K562 (cell line): ENCODE measurements at regions not wholly inside any gene's neighbourhood (a gene's known extent, or its start where the extent isn't known, plus 50 kb on each side); places are given as distances from the start of the nearest gene placed in this dataset.
A peak's percentile ranks its signal among the peaks of the same experiment; 100 is the strongest.

Experiments
- ATAC-seq: fragments of 200-7000 bp; cut with Tn5 transposase; 3 replicates; pipeline ENCODE4 v1.9.1; 2020; ENCODE audit warnings: moderate library complexity
- BruUV-seq: library from RNA; stranded (reverse); fragments of 400-500 nt; replicated peaks from 2 replicates; lab custom pipeline; 2021; lab: Mats Ljungman, UMichigan
- CTCF ChIA-PET: fragments of 300-600 bp; formaldehyde crosslinking; extraction: SDS; loops from one replicate; lab custom pipeline; 2021; ENCODE audit warnings: low intra/inter-chr PET ratio; lab: Yijun Ruan, JAX
- POLR2A ChIA-PET: fragments of 300-600, 350-650 bp; sonication (Branson Sonifier 250); formaldehyde crosslinking; extraction: SDS; loops from one replicate; lab custom pipeline; 2021; ENCODE audit warnings: antibody characterized with exemption, inconsistent platforms; lab: Yijun Ruan, JAX
- DNase-seq, 4 experiments: peaks; one replicate each; pipeline versions ENCODE4 v3.0.0 to v3.0.0-alpha.2; 2011 to 2018; ENCODE audit warnings: low spot score in 3 of 4, mixed read lengths in 3 of 4; ENCODE audit errors: extremely low read depth in 1 of 4
- FAIRE-seq: peaks from 2 replicates; lab custom pipeline; 2011; peaks lifted over from hg19 to GRCh38; lab: Jason Lieb, UNC
- H2AFZ ChIP-seq: 2 replicates; pipeline ENCODE4 v1.6.0; 2011; ENCODE audit warnings: low read depth, low read length, control low read depth, inconsistent platforms
- H3K27ac ChIP-seq: fragments of 200-600 bp; 3 replicates; pipeline ENCODE4 v1.8.0; 2011; ENCODE audit warnings: low read depth, mild to moderate bottlenecking, control low read depth, inconsistent platforms, low read length, moderate library complexity, mixed read lengths; ENCODE audit errors: extremely low read depth
- H3K27me3 ChIP-seq, 2 experiments: fragments of 300-600 bp in 1 of 2; 2 replicates in 1 of 2; 3 replicates in 1 of 2; pipeline versions ENCODE4 v1.6.0 to v1.8.0; 2011; ENCODE audit warnings: inconsistent platforms in 2 of 2, low read length in 2 of 2, mild to moderate bottlenecking in 1 of 2, mixed read lengths in 1 of 2, moderate library complexity in 1 of 2; ENCODE audit not compliant: control insufficient read depth in 2 of 2, insufficient read depth in 2 of 2
- H3K36me3 ChIP-seq: fragments of 300-600 bp; 3 replicates; pipeline ENCODE4 v1.8.0; 2011; ENCODE audit warnings: mild to moderate bottlenecking, low read length, inconsistent platforms; ENCODE audit not compliant: control insufficient read depth, insufficient read depth
- H3K4me1 ChIP-seq, 2 experiments: fragments of 200-600 bp in 1 of 2; replicated peaks in 1 of 2; 2 replicates in 1 of 2; 3 replicates in 1 of 2; pipeline versions ENCODE4 v1.5.1 to v1.8.0; 2011; ENCODE audit warnings: inconsistent platforms in 2 of 2, low read length in 2 of 2, mild to moderate bottlenecking in 1 of 2, mixed read lengths in 1 of 2, moderate library complexity in 1 of 2; ENCODE audit not compliant: control insufficient read depth in 2 of 2, insufficient read depth in 2 of 2
- H3K4me2 ChIP-seq: 2 replicates; pipeline ENCODE4 v1.6.1; 2011; ENCODE audit warnings: low read length, control low read depth, inconsistent platforms, mixed read lengths; ENCODE audit not compliant: insufficient read depth
- H3K4me3 ChIP-seq: fragments of 200-600 bp; sonication (generic), shearing (Covaris generic); 2 replicates; pipeline ENCODE4 v1.5.1; 2016; ENCODE audit warnings: control low read depth, inconsistent platforms
- H3K79me2 ChIP-seq: fragments of 200-600 bp; 3 replicates; pipeline ENCODE4 v1.8.0; 2011; ENCODE audit warnings: low read length, inconsistent platforms; ENCODE audit not compliant: control insufficient read depth, insufficient read depth
- H3K9ac ChIP-seq, 2 experiments: 2 replicates each; pipeline versions ENCODE4 v1.6.0 to v1.6.1; 2011; ENCODE audit warnings: low read depth in 2 of 2, low read length in 2 of 2, control low read depth in 1 of 2, inconsistent platforms in 1 of 2, mild to moderate bottlenecking in 1 of 2, mixed read lengths in 1 of 2; ENCODE audit not compliant: insufficient read depth in 1 of 2
- H3K9me1 ChIP-seq: one replicate; pipeline ENCODE4 v1.6.0; 2011; ENCODE audit warnings: inconsistent platforms, mild to moderate bottlenecking, low read length, moderate library complexity; ENCODE audit not compliant: control insufficient read depth, insufficient read depth
- H3K9me3 ChIP-seq: replicated peaks from 2 replicates; pipeline ENCODE4 v1.5.1; 2011; ENCODE audit warnings: low read depth, low read length, inconsistent platforms; ENCODE audit not compliant: control insufficient read depth, insufficient read depth
- H4K20me1 ChIP-seq: replicated peaks from 2 replicates; pipeline ENCODE4 v1.6.1; 2011; ENCODE audit warnings: low read length, inconsistent platforms, mixed read lengths; ENCODE audit not compliant: control insufficient read depth, insufficient read depth
- ARID1B ChIP-seq: fragments of 450-650 bp; IDR thresholded peaks from 2 replicates; pipeline ENCODE4 v1.6.1; 2016; ENCODE audit warnings: antibody characterized with exemption, mild to moderate bottlenecking, inconsistent platforms
- BHLHE40 ChIP-seq: IDR thresholded peaks from 2 replicates; pipeline ENCODE4 v1.6.1; 2011; ENCODE audit warnings: low read length, improper control_type of control experiment
- C11orf30 ChIP-seq: fragments of 450-650 bp; IDR thresholded peaks from 2 replicates; pipeline ENCODE4 v1.6.1; 2016; ENCODE audit warnings: low read depth, mild to moderate bottlenecking
- CTBP1 ChIP-seq: fragments of 450-650 bp; IDR thresholded peaks from 2 replicates; pipeline ENCODE4 v1.6.1; 2016; ENCODE audit warnings: borderline replicate concordance
- DACH1 ChIP-seq: fragments of 450-650 bp; IDR thresholded peaks from 2 replicates; pipeline ENCODE4 v1.6.1; 2018; ENCODE audit not compliant: partially characterized antibody
- EZH2 ChIP-seq: IDR thresholded peaks from 2 replicates; pipeline ENCODE4 v1.6.1; 2012; ENCODE audit warnings: low read depth, mild to moderate bottlenecking, inconsistent platforms, low read length, borderline replicate concordance
- FOXK1 ChIP-seq: sonication (generic); formaldehyde crosslinking; IDR thresholded peaks from 2 replicates; pipeline ENCODE4 v1.8.0; 2022; ENCODE audit warnings: missing genetic modification reagents, mild to moderate bottlenecking, borderline replicate concordance
- IRF9 ChIP-seq: fragments of 450-650 bp; IDR thresholded peaks from 2 replicates; pipeline ENCODE4 v1.6.1; 2016; ENCODE audit warnings: missing biosample characterization, missing genetic modification characterization
- MLX ChIP-seq, 2 experiments: fragments of 450-650 bp in 1 of 2; sonication (generic) in 1 of 2; formaldehyde crosslinking; conservative IDR thresholded peaks; 2 replicates each; pipeline versions ENCODE4 v1.4.0 to v1.8.1; 2020 to 2022; ENCODE audit warnings: mild to moderate bottlenecking in 1 of 2, missing genetic modification reagents in 1 of 2
- NFYB ChIP-seq: IDR thresholded peaks from 2 replicates; pipeline ENCODE4 v1.6.1; 2011; ENCODE audit warnings: mild to moderate bottlenecking, moderate library complexity; ENCODE audit not compliant: insufficient read length; ENCODE audit errors: extremely low read depth
- SMARCB1 ChIP-seq: IDR thresholded peaks from 2 replicates; pipeline ENCODE4 v1.6.1; 2011; ENCODE audit warnings: improper control_type of control experiment, low read depth; ENCODE audit not compliant: insufficient read length
- STAT5A ChIP-seq: IDR thresholded peaks from 2 replicates; pipeline ENCODE4 v1.6.1; 2012; ENCODE audit warnings: low read length, inconsistent platforms, borderline replicate concordance
- THRB ChIP-seq: fragments of 450-650 bp; formaldehyde crosslinking; conservative IDR thresholded peaks from 2 replicates; pipeline ENCODE4 v1.4.0; 2022; ENCODE audit warnings: mild to moderate bottlenecking, missing genetic modification characterization
- WHSC1 ChIP-seq: IDR thresholded peaks from one replicate; pipeline ENCODE4 v1.6.1; 2012; ENCODE audit warnings: low read length, control low read depth, inconsistent platforms
- XRCC4 ChIP-seq: IDR thresholded peaks from one replicate; pipeline ENCODE4 v1.6.1; 2011; ENCODE audit not compliant: insufficient read depth, insufficient read length; ENCODE audit errors: extremely low read depth
- ZBTB49 ChIP-seq: sonication (generic); formaldehyde crosslinking; IDR thresholded peaks from 2 replicates; pipeline ENCODE4 v1.8.0; 2022; ENCODE audit warnings: missing genetic modification reagents, mild to moderate bottlenecking, borderline replicate concordance
- ZNF140 ChIP-seq: fragments of 250-450 bp; sonication (Bioruptor Pico); IDR thresholded peaks from 2 replicates; pipeline ENCODE4 v1.8.0; 2021; ENCODE audit warnings: moderate library complexity, mild to moderate bottlenecking, inconsistent platforms
- ZNF282 ChIP-seq: sonication (generic); formaldehyde crosslinking; IDR thresholded peaks from 2 replicates; pipeline ENCODE4 v1.8.1; 2023; ENCODE audit warnings: missing genetic modification reagents
- ZNF699 ChIP-seq: fragments of 250-450 bp; sonication (Bioruptor Pico); IDR thresholded peaks from 2 replicates; pipeline ENCODE4 v1.8.0; 2021; ENCODE audit warnings: mild to moderate bottlenecking, moderate library complexity; ENCODE audit not compliant: insufficient replicate concordance
- WGBS: fragments of 100-300 bp; shearing (Covaris generic); methylation state at CpG from one replicate; pipeline ENCODE4 v1.1.6; 2016; ENCODE audit warnings: low coverage, mixed read lengths; ENCODE audit not compliant: insufficient coverage; ENCODE audit errors: missing lambda C conversion rate; 5-methylcytosine and 5-hydroxymethylcytosine counted together
- in situ Hi-C: fragments of 300-500 bp; cut with MboI; formaldehyde crosslinking; loops from 4 replicates; pipeline ENCODE4 v1.15.0; 2018; ENCODE audit warnings: inconsistent platforms, mixed read lengths
- intact Hi-C: fragments of 100-400 bp; cut with micrococcal nuclease; formaldehyde crosslinking; loops from 2 replicates; pipeline ENCODE4 v1.14.2; 2022

DNA sequence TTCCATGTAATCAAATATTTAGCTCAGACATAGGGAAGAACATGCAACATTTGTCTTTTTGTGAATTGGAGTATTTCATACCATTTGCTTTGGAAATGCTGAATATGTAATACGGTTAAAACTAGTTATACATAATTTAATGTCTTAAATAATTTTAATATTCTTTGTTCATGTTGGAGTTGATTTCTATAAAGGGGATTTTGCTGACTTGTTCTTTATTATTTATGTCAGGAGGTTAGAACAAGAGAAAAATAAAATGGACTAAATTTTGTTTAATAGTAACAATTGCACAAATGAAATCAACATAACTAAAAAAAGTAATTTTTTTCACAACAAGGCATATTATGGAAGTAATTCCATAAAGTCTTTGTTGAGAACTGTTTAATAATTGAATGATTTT is 170.0 kb upstream of the CDH18 start (continued):
- no peak for TF ChIP-seq ZNF140
- no peak for TF ChIP-seq EZH2
- TF ChIP-seq ZNF699 = no peak
- TF ChIP-seq DACH1 = no peak
- TF ChIP-seq C11orf30 = peak; percentile 30; the same call in 1 of the 2 replicates

DNA sequence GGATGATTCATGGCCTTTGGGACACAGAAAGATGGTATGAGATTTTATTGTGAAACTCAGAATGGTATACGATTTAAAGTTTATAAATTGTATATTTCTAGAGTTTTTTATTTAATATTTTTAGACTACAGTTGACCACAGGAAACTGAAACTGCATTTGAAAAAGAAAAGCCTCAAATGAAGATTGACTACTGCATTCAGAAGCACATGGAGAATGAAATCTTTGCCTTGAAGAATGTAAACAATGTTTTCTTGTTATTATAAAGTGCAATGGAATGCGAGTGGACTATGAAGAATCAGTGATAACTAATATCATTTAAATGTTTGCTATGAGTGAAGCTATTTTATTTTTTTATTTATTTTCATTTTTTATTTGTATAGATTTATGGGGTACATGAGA is 169.1 kb upstream of the CDH18 start:
- Histone ChIP-seq H3K9ac (no peak overlapping the region), H4K20me1 (no peaks in the 10 kb centered on the region), H3K36me3 (no peaks in the 10 kb centered on the region), H2AFZ (no peak overlapping the region), H3K9me1 (no peaks in the 10 kb centered on the region), H3K4me1 (no peaks in the 10 kb centered on the region), H3K27me3 (no peaks in the 10 kb centered on the region), H3K4me2 (no peak overlapping the region), H3K27ac (no peak overlapping the region), H3K79me2 (no peaks in the 10 kb centered on the region), H3K4me3 (no peak overlapping the region), H3K9me3 (no peaks in the 10 kb centered on the region; the same call in none of the 2 replicates)
- CTCF ChIA-PET = no interaction called here
- POLR2A ChIA-PET = no interaction called here
- WGBS = 0% methylated on average over 2 of the region's 2 CpGs
- DNase-seq (no peak), FAIRE-seq (no peak), ATAC-seq (no peak)
- in situ Hi-C loops = no loop called here
- no TSS peak for BruUV-seq
- intact Hi-C loops = no loop called here
- TF ChIP-seq SMARCB1 (no peak), NFYB (no peak), CTBP1 (no peak), MLX (CRISPR knock-in tag; conservative IDR thresholded peaks at IDR 0.05) (no peak), BHLHE40 (no peak), WHSC1 (no peak), THRB (CRISPR knock-in tag) (no peak), IRF9 (tag) (no peak), FOXK1 (no peak), ARID1B (no peak), XRCC4 (no peak), STAT5A (no peak), ZNF282 (CRISPR knock-in tag) (no peak), ZBTB49 (CRISPR knock-in tag) (no peak)
